ENCODE measurements at regions not wholly inside any gene's neighbourhood (a gene's known extent, or its start where the extent isn't known, plus 50 kb on each side); places are given as distances from the start of the nearest gene placed in this dataset.

DNA sequence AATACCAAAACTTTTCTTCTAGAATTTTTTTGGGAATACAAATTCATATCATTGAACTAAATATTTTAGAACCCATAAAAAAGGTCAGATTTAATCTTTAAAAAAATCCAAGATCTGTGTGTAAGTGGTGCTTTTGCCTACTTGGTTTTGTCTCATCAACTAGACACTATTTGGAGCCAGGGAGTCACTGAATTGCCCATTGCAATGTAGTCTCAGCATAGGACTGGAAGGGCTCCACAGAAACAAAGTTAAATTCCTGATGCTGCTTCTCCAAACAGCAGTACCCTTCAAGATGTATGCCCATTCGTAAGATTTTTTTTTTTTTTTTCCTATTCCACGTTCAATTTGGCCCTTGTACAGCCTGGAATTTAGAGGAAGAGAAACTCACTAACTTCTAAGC lies 208.0 kb upstream of the MPDZ start (continued):
- TF ChIP-seq, protein P1, sequence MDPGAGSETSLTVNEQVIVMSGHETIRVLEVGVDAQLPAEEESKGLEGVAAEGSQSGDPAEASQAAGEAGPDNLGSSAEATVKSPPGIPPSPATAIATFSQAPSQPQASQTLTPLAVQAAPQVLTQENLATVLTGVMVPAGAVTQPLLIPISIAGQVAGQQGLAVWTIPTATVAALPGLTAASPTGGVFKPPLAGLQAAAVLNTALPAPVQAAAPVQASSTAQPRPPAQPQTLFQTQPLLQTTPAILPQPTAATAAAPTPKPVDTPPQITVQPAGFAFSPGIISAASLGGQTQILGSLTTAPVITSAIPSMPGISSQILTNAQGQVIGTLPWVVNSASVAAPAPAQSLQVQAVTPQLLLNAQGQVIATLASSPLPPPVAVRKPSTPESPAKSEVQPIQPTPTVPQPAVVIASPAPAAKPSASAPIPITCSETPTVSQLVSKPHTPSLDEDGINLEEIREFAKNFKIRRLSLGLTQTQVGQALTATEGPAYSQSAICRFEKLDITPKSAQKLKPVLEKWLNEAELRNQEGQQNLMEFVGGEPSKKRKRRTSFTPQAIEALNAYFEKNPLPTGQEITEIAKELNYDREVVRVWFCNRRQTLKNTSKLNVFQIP (CRISPR knock-in tag; IDR thresholded peaks at IDR 0.05; ENCODE audit: borderline replicate concordance, low read depth) = no peak
- TF ChIP-seq, protein P2, sequence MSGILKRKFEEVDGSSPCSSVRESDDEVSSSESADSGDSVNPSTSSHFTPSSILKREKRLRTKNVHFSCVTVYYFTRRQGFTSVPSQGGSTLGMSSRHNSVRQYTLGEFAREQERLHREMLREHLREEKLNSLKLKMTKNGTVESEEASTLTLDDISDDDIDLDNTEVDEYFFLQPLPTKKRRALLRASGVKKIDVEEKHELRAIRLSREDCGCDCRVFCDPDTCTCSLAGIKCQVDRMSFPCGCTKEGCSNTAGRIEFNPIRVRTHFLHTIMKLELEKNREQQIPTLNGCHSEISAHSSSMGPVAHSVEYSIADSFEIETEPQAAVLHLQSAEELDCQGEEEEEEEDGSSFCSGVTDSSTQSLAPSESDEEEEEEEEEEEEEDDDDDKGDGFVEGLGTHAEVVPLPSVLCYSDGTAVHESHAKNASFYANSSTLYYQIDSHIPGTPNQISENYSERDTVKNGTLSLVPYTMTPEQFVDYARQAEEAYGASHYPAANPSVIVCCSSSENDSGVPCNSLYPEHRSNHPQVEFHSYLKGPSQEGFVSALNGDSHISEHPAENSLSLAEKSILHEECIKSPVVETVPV (CRISPR knock-in tag; IDR thresholded peaks at IDR 0.05) = no peak
- TF ChIP-seq, protein P3, sequence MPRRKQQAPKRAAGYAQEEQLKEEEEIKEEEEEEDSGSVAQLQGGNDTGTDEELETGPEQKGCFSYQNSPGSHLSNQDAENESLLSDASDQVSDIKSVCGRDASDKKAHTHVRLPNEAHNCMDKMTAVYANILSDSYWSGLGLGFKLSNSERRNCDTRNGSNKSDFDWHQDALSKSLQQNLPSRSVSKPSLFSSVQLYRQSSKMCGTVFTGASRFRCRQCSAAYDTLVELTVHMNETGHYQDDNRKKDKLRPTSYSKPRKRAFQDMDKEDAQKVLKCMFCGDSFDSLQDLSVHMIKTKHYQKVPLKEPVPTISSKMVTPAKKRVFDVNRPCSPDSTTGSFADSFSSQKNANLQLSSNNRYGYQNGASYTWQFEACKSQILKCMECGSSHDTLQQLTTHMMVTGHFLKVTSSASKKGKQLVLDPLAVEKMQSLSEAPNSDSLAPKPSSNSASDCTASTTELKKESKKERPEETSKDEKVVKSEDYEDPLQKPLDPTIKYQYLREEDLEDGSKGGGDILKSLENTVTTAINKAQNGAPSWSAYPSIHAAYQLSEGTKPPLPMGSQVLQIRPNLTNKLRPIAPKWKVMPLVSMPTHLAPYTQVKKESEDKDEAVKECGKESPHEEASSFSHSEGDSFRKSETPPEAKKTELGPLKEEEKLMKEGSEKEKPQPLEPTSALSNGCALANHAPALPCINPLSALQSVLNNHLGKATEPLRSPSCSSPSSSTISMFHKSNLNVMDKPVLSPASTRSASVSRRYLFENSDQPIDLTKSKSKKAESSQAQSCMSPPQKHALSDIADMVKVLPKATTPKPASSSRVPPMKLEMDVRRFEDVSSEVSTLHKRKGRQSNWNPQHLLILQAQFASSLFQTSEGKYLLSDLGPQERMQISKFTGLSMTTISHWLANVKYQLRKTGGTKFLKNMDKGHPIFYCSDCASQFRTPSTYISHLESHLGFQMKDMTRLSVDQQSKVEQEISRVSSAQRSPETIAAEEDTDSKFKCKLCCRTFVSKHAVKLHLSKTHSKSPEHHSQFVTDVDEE (CRISPR knock-in tag; IDR thresholded peaks at IDR 0.05) = no peak

DNA sequence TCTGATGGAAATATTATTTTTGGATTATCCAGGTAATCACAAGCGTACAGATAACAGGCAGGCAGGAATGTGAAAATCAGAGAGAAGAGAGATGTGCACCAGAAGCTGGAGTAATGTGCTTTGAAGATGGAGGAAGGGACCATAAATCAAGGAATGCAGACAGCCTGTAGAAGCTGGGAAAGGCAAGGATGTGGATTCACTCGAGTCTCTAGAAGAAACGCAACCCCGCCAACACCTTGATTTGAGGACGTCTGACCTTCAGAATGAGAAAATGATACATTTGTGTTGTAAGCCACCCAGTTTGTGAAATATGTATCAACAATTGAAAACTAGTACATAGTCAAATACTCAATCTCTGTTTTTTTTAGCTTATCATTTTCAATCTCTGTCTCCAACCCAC lies 207.6 kb upstream of the MPDZ start:
- TF ChIP-seq ISL1 (CRISPR knock-in tag; IDR thresholded peaks at IDR 0.05) (no peak), ESRRG (CRISPR knock-in tag; IDR thresholded peaks at IDR 0.05) (no peak), GLIS3 (CRISPR knock-in tag; IDR thresholded peaks at IDR 0.05) (no peak), ZC3H10 (CRISPR knock-in tag; IDR thresholded peaks at IDR 0.05) (no peak), ZFP30 (CRISPR knock-in tag; IDR thresholded peaks at IDR 0.05) (no peak), ZFP3 (CRISPR knock-in tag; IDR thresholded peaks at IDR 0.05) (no peak), OSR1 (CRISPR knock-in tag; IDR thresholded peaks at IDR 0.05) (no peak), PPARA (CRISPR knock-in tag; IDR thresholded peaks at IDR 0.05; ENCODE audit: borderline replicate concordance) (no peak), ZNF8 (CRISPR knock-in tag; IDR thresholded peaks at IDR 0.05) (no peak), ZNF565 (CRISPR knock-in tag; conservative IDR thresholded peaks at IDR 0.05; ENCODE audit: low read depth) (no peak), CSDC2 (CRISPR knock-in tag; IDR thresholded peaks at IDR 0.05) (no peak), TCF4 (CRISPR knock-in tag; IDR thresholded peaks at IDR 0.05; ENCODE audit: borderline replicate concordance) (no peak)
- TF ChIP-seq, protein P4, sequence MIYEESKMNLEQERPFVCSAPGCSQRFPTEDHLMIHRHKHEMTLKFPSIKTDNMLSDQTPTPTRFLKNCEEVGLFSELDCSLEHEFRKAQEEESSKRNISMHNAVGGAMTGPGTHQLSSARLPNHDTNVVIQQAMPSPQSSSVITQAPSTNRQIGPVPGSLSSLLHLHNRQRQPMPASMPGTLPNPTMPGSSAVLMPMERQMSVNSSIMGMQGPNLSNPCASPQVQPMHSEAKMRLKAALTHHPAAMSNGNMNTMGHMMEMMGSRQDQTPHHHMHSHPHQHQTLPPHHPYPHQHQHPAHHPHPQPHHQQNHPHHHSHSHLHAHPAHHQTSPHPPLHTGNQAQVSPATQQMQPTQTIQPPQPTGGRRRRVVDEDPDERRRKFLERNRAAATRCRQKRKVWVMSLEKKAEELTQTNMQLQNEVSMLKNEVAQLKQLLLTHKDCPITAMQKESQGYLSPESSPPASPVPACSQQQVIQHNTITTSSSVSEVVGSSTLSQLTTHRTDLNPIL (CRISPR knock-in tag; IDR thresholded peaks at IDR 0.05; ENCODE audit: low read depth) = no peak
- TF ChIP-seq, protein P1 (CRISPR knock-in tag; IDR thresholded peaks at IDR 0.05; ENCODE audit: borderline replicate concordance, low read depth) = no peak
- TF ChIP-seq, protein P5, sequence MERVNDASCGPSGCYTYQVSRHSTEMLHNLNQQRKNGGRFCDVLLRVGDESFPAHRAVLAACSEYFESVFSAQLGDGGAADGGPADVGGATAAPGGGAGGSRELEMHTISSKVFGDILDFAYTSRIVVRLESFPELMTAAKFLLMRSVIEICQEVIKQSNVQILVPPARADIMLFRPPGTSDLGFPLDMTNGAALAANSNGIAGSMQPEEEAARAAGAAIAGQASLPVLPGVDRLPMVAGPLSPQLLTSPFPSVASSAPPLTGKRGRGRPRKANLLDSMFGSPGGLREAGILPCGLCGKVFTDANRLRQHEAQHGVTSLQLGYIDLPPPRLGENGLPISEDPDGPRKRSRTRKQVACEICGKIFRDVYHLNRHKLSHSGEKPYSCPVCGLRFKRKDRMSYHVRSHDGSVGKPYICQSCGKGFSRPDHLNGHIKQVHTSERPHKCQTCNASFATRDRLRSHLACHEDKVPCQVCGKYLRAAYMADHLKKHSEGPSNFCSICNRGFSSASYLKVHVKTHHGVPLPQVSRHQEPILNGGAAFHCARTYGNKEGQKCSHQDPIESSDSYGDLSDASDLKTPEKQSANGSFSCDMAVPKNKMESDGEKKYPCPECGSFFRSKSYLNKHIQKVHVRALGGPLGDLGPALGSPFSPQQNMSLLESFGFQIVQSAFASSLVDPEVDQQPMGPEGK (CRISPR knock-in tag; IDR thresholded peaks at IDR 0.05; ENCODE audit: borderline replicate concordance) = no peak
- peak; percentile 28; the same call in 1 of the 3 replicates for ATAC-seq

DNA sequence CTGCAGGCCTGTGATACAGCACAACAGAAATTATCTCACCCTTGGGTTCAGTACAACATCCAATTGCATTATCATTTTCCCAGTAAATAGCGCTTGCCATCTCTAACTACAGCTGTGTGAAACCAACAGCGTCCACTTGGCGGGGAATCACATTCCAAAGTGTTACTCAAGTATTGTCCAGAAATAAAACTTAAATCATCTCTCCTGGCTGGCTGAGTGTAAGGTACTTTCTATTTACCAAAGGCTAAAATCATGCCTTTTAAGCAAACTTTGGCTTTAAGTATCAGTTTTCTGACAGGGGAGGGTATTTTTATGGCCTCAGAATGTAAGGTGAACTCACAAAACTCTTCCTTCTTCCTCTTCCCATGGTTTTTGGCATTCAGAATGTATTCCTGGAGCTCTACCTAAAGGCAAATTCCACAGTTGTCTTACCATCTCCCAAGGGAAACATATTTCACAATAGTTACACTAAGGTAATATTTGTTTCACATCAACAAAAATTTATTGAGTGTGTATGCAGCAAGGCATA lies 205.6 kb upstream of the MPDZ start:
- no peak for TF ChIP-seq RARB (CRISPR knock-in tag; IDR thresholded peaks at IDR 0.05)
- TF ChIP-seq BACH2 (CRISPR knock-in tag; IDR thresholded peaks at IDR 0.05; ENCODE audit: borderline replicate concordance) = no peak
- no peak for TF ChIP-seq ZNF70 (CRISPR knock-in tag; IDR thresholded peaks at IDR 0.05)
- no peak for TF ChIP-seq OSR1 (CRISPR knock-in tag; IDR thresholded peaks at IDR 0.05)
- TF ChIP-seq TOX (CRISPR knock-in tag; IDR thresholded peaks at IDR 0.05; ENCODE audit: borderline replicate concordance) = no peak
- no peak for TF ChIP-seq ZNF8 (CRISPR knock-in tag; IDR thresholded peaks at IDR 0.05)
- no peak for TF ChIP-seq ZFP30 (CRISPR knock-in tag; IDR thresholded peaks at IDR 0.05)
- TF ChIP-seq, protein P1 (CRISPR knock-in tag; IDR thresholded peaks at IDR 0.05; ENCODE audit: borderline replicate concordance, low read depth) = no peak
- no peak for TF ChIP-seq TCF4 (CRISPR knock-in tag; IDR thresholded peaks at IDR 0.05; ENCODE audit: borderline replicate concordance)
- TF ChIP-seq CSDC2 (CRISPR knock-in tag; IDR thresholded peaks at IDR 0.05) = no peak
- no peak for TF ChIP-seq ZC3H10 (CRISPR knock-in tag; IDR thresholded peaks at IDR 0.05)
- TF ChIP-seq PPARA (CRISPR knock-in tag; IDR thresholded peaks at IDR 0.05; ENCODE audit: borderline replicate concordance) = no peak
- peak; percentile 67 for ATAC-seq

Measured in SK-N-SH treated with all-trans-retinoic acid at 6 μM for 48 hours (cell line).